DND-41 (cell line): ENCODE measurements at regions not wholly inside any gene's neighbourhood (a gene's known extent, or its start where the extent isn't known, plus 50 kb on each side); places are given as distances from the start of the nearest gene placed in this dataset.

ENCODE experiments used
- CTCF ChIP-seq: IDR thresholded peaks from 2 replicates; pipeline ENCODE4 v1.5.1; 2012; ENCODE audit warnings: borderline replicate concordance, low read length, moderate library complexity, mild to moderate bottlenecking; ENCODE audit not compliant: poor library complexity, severe bottlenecking; ENCODE audit errors: extremely low read depth
- EZH2 ChIP-seq: IDR thresholded peaks from 3 replicates; pipeline ENCODE4 v1.6.1; 2012; ENCODE audit warnings: borderline replicate concordance, low read depth, mild to moderate bottlenecking, moderate library complexity, low read length, inconsistent platforms; ENCODE audit not compliant: severe bottlenecking

- TF ChIP-seq CTCF (no peak), EZH2 (no peak)
Measured at GRCh38 chr3:63151897-63152296, 126.2 kb upstream of the SYNPR start.
